SK-N-SH (cell line): ENCODE measurements at regions not wholly inside any gene's neighbourhood (a gene's known extent, or its start where the extent isn't known, plus 50 kb on each side); places are given as distances from the start of the nearest gene placed in this dataset.
"Not testable (repeated sequence)": the region's sequence is repeated elsewhere in the genome, so short reads cannot be mapped to it uniquely, and the experiment has no call there.

Experiments
- CTCF ChIA-PET: fragments of 300-600, 350-600 bp; formaldehyde crosslinking; extraction: SDS; loops from one replicate; lab custom pipeline; 2021; lab: Yijun Ruan, JAX
- POLR2A ChIA-PET: fragments of 350-600 bp; sonication (Branson Sonifier 250); formaldehyde crosslinking; extraction: SDS; loops from one replicate; lab custom pipeline; 2020; ENCODE audit warnings: antibody characterized with exemption, inconsistent platforms; lab: Yijun Ruan, JAX
- DNase-seq: peaks from one replicate; pipeline ENCODE4 v3.0.0; 2012
- H2AFZ ChIP-seq: fragments of 200-600 bp; sonication (generic); 2 replicates; pipeline ENCODE4 v1.8.1; 2016; ENCODE audit warnings: antibody characterized with exemption, mild to moderate bottlenecking, low read depth
- H3F3A ChIP-seq: fragments of 200-600 bp; sonication (generic); replicated peaks from 2 replicates; pipeline ENCODE3; 2016; ENCODE audit warnings: antibody characterized with exemption, mild to moderate bottlenecking; ENCODE audit not compliant: insufficient read depth
- H3K27ac ChIP-seq, 2 experiments: fragments of 200-500 bp in 1 of 2; fragments of 200-600 bp in 1 of 2; sonication (Bioruptor generic) in 1 of 2; sonication (generic), shearing (Covaris generic) in 1 of 2; 2 replicates each; pipeline versions ENCODE4 v1.5.1 to v1.6.1; 2014 to 2016; ENCODE audit warnings: low read depth in 2 of 2, inconsistent platforms in 1 of 2, low read length in 1 of 2, mild to moderate bottlenecking in 1 of 2, mixed read lengths in 1 of 2
- H3K27me3 ChIP-seq: fragments of 200-600 bp; sonication (generic), shearing (Covaris generic); 2 replicates; pipeline ENCODE4 v1.6.1; 2016; ENCODE audit warnings: mixed run types; ENCODE audit not compliant: insufficient read depth
- H3K36me3 ChIP-seq, 2 experiments: fragments of 200-500 bp in 1 of 2; fragments of 200-600 bp in 1 of 2; sonication (Bioruptor generic) in 1 of 2; sonication (generic) in 1 of 2; replicated peaks in 1 of 2; 2 replicates each; pipeline versions ENCODE3 to v1.5.1; 2014 to 2016; ENCODE audit warnings: low read length in 1 of 2, mild to moderate bottlenecking in 1 of 2; ENCODE audit not compliant: insufficient read depth in 2 of 2, control insufficient read depth in 1 of 2
- H3K4me1 ChIP-seq, 2 experiments: fragments of 200-500 bp in 1 of 2; fragments of 200-600 bp in 1 of 2; sonication (Bioruptor generic) in 1 of 2; sonication (generic), shearing (Covaris generic) in 1 of 2; 2 replicates each; pipeline versions ENCODE4 v1.5.1 to v1.6.1; 2014 to 2016; ENCODE audit warnings: low read depth in 1 of 2, low read length in 1 of 2, mixed run types in 1 of 2; ENCODE audit not compliant: insufficient read depth in 2 of 2, control insufficient read depth in 1 of 2
- H3K4me2 ChIP-seq: fragments of 200-600 bp; sonication (generic), shearing (Covaris generic); 2 replicates; pipeline ENCODE4 v1.6.1; 2017; ENCODE audit warnings: mixed run types
- H3K4me3 ChIP-seq, 2 experiments: fragments of 200-500 bp in 1 of 2; fragments of 200-600 bp in 1 of 2; sonication (Bioruptor generic) in 1 of 2; sonication (generic), shearing (Covaris generic) in 1 of 2; 2 replicates each; pipeline versions ENCODE4 v1.5.1 to v1.8.1; 2014 to 2016; ENCODE audit warnings: low read depth in 2 of 2, inconsistent platforms in 1 of 2, low read length in 1 of 2, mild to moderate bottlenecking in 1 of 2, mixed read lengths in 1 of 2, moderate library complexity in 1 of 2
- H3K79me2 ChIP-seq: fragments of 200-600 bp; sonication (generic); 2 replicates; pipeline ENCODE4 v1.8.1; 2017; ENCODE audit warnings: mild to moderate bottlenecking; ENCODE audit not compliant: insufficient read depth
- H3K9ac ChIP-seq: fragments of 200-600 bp; sonication (generic); 2 replicates; pipeline ENCODE4 v1.6.1; 2017; ENCODE audit warnings: mixed run types
- H3K9me2 ChIP-seq: fragments of 200-600 bp; sonication (generic); 2 replicates; pipeline ENCODE4 v1.6.1; 2017; ENCODE audit warnings: mixed run types
- H3K9me3 ChIP-seq: fragments of 200-600 bp; sonication (generic); 2 replicates; pipeline ENCODE4 v1.6.1; 2017; ENCODE audit warnings: mixed run types, mild to moderate bottlenecking, moderate library complexity
- H4K20me1 ChIP-seq: fragments of 200-600 bp; sonication (generic); 2 replicates; pipeline ENCODE4 v1.6.1; 2017; ENCODE audit warnings: mild to moderate bottlenecking, mixed run types; ENCODE audit not compliant: insufficient read depth
- ELF1 ChIP-seq: IDR thresholded peaks from 2 replicates; pipeline ENCODE4 v1.4.0; 2012
- EP300 ChIP-seq, 2 experiments: IDR thresholded peaks; 2 replicates each; pipeline versions ENCODE4 v1.4.0 to v1.6.1; 2012; ENCODE audit warnings: borderline replicate concordance in 1 of 2, low read depth in 1 of 2, low read length in 1 of 2
- FOXM1 ChIP-seq: IDR thresholded peaks from 2 replicates; pipeline ENCODE4 v1.4.0; 2012; ENCODE audit warnings: low read depth, mild to moderate bottlenecking
- GABPA ChIP-seq: IDR thresholded peaks from 2 replicates; pipeline ENCODE4 v1.4.0; 2012; ENCODE audit warnings: low read depth, mild to moderate bottlenecking
- GATA2 ChIP-seq: sonication (generic); formaldehyde crosslinking; IDR thresholded peaks from 2 replicates; pipeline ENCODE4 v1.5.0; 2020; ENCODE audit warnings: mild to moderate bottlenecking, missing genetic modification reagents
- IRF3 ChIP-seq: fragments of 150-350 bp; IDR thresholded peaks from 2 replicates; pipeline ENCODE4 v1.6.1; 2016; ENCODE audit warnings: mild to moderate bottlenecking, low read depth, low read length
- JUND ChIP-seq: IDR thresholded peaks from 2 replicates; pipeline ENCODE4 v1.4.0; 2012
- MAX ChIP-seq: IDR thresholded peaks from 2 replicates; pipeline ENCODE4 v1.4.0; 2012; ENCODE audit warnings: low read depth
- MEF2A ChIP-seq: IDR thresholded peaks from 2 replicates; pipeline ENCODE4 v1.4.0; 2012; ENCODE audit warnings: low read depth, borderline replicate concordance
- NFIC ChIP-seq: IDR thresholded peaks from 2 replicates; pipeline ENCODE4 v1.4.0; 2012; ENCODE audit warnings: borderline replicate concordance
- RCOR1 ChIP-seq: fragments of 150-350 bp; IDR thresholded peaks from 2 replicates; pipeline ENCODE4 v1.6.1; 2017; ENCODE audit warnings: antibody characterized with exemption, low read length
- SMC3 ChIP-seq: IDR thresholded peaks from 2 replicates; pipeline ENCODE4 v1.6.1; 2012; ENCODE audit warnings: low read depth, low read length, improper control_type of control experiment
- YY1 ChIP-seq: IDR thresholded peaks from 2 replicates; pipeline ENCODE4 v1.4.0; 2012; ENCODE audit warnings: low read depth, mild to moderate bottlenecking
- WGBS: methylation state at CpG from one replicate; pipeline ENCODE4 v1.1.6; 2017; ENCODE audit warnings: low lambda C conversion rate; 5-methylcytosine and 5-hydroxymethylcytosine counted together
- TF ChIP-seq, protein P1 (sequence below): fragments of 150-350 bp; IDR thresholded peaks from 2 replicates; pipeline ENCODE4 v1.6.1; 2017; ENCODE audit warnings: antibody characterized with exemption, low read length, low read depth, borderline replicate concordance
- TF ChIP-seq, protein P2 (sequence below): IDR thresholded peaks from 2 replicates; pipeline ENCODE4 v1.4.0; 2012; ENCODE audit warnings: low read depth, borderline replicate concordance
- TF ChIP-seq, protein P3 (sequence below): IDR thresholded peaks from 2 replicates; pipeline ENCODE4 v1.6.1; 2012; ENCODE audit warnings: mild to moderate bottlenecking, low read depth, low read length, moderate library complexity
- TF ChIP-seq, protein P4 (sequence below): fragments of 200-600 bp; sonication (generic); IDR thresholded peaks from 2 replicates; pipeline ENCODE4 v1.6.1; 2017; ENCODE audit warnings: antibody characterized with exemption, mild to moderate bottlenecking, moderate library complexity

DNA sequence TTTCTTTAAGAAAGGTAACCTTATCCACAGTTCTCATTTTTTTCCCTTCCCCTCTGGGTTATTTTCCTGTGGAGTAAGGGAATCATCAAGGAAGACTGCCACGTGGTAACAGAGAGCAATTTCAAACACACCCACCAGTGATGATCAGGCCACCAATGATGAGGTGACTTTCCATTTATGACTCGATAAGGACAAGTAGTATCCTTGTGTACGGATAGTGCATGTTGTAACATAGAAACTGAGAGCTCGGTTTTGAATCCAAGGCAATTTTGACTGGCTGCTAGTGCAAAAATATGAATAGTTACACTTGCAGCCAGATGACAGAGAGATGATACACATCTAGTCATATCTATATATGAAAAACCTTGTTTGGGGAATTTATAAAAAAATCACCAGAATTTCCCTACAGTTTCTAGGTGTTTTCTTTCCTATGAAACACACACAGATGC lies 143.6 kb upstream of the TCF4 start (continued):
- TF ChIP-seq, protein P1, sequence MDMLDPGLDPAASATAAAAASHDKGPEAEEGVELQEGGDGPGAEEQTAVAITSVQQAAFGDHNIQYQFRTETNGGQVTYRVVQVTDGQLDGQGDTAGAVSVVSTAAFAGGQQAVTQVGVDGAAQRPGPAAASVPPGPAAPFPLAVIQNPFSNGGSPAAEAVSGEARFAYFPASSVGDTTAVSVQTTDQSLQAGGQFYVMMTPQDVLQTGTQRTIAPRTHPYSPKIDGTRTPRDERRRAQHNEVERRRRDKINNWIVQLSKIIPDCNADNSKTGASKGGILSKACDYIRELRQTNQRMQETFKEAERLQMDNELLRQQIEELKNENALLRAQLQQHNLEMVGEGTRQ = no peak
- TF ChIP-seq JUND (no peak), RCOR1 (no peak), IRF3 (no peak), MEF2A (no peak), MAX (no peak), ELF1 (no peak), YY1 (no peak), GATA2 (CRISPR knock-in tag) (no peak), SMC3 (no peak), FOXM1 (no peak), NFIC (no peak)

DNA sequence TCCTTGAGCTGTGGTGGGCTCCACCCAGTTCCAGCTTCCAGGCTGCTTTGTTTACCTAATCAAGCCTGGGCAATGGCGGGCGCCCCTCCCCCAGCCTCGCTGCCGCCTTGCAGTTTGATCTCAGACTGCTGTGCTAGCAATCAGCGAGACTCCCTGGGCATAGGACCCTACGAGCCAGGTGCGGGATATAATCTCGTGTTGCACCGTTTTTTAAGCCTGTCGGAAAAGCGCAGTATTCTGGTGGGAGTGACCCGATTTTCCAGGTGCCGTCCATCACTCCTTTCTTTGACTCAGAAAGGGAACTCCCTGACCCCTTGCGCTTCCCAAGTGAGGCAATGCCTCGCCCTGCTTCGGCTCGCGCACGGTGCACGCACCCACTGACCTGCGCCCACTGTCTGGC lies 133.0 kb upstream of the TCF4 start:
- H3K9me2 ChIP-seq, H3K9ac ChIP-seq, H3K9me3 ChIP-seq, H3K27ac ChIP-seq, H3K4me2 ChIP-seq, CTCF ChIA-PET, H3K27me3 ChIP-seq, H3K4me1 ChIP-seq, H2AFZ ChIP-seq, H3K79me2 ChIP-seq, DNase-seq, H3K4me3 ChIP-seq, H4K20me1 ChIP-seq, H3K36me3 ChIP-seq, H3F3A ChIP-seq, POLR2A ChIA-PET: not testable (repeated sequence)
- WGBS = 80% methylated on average over 2 of the region's 21 CpGs

- ChIA-PET CTCF (interaction anchor here (0.6 to 1.3 kb wide), 2 partner anchors 9 to 103 kb away, joined by 3 read pairs; no protein-coding TSS in a partner anchor), POLR2A (no interaction called here)
- H3K9me3 ChIP-seq = peaks cover 5% of the 10 kb centered on the region
- H3K4me2 ChIP-seq = no peak overlapping the region
- TF ChIP-seq EP300 (IDR thresholded peaks at IDR 0.05; ENCODE audit: borderline replicate concordance in 1 of 2, low read depth in 1 of 2, low read length in 1 of 2) (no peak), MEF2A (no peak), GATA2 (CRISPR knock-in tag) (no peak), GABPA (no peak), ELF1 (no peak)
- TF ChIP-seq, protein P2, sequence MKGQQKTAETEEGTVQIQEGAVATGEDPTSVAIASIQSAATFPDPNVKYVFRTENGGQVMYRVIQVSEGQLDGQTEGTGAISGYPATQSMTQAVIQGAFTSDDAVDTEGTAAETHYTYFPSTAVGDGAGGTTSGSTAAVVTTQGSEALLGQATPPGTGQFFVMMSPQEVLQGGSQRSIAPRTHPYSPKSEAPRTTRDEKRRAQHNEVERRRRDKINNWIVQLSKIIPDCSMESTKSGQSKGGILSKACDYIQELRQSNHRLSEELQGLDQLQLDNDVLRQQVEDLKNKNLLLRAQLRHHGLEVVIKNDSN = no peak
- TF ChIP-seq, protein P3, sequence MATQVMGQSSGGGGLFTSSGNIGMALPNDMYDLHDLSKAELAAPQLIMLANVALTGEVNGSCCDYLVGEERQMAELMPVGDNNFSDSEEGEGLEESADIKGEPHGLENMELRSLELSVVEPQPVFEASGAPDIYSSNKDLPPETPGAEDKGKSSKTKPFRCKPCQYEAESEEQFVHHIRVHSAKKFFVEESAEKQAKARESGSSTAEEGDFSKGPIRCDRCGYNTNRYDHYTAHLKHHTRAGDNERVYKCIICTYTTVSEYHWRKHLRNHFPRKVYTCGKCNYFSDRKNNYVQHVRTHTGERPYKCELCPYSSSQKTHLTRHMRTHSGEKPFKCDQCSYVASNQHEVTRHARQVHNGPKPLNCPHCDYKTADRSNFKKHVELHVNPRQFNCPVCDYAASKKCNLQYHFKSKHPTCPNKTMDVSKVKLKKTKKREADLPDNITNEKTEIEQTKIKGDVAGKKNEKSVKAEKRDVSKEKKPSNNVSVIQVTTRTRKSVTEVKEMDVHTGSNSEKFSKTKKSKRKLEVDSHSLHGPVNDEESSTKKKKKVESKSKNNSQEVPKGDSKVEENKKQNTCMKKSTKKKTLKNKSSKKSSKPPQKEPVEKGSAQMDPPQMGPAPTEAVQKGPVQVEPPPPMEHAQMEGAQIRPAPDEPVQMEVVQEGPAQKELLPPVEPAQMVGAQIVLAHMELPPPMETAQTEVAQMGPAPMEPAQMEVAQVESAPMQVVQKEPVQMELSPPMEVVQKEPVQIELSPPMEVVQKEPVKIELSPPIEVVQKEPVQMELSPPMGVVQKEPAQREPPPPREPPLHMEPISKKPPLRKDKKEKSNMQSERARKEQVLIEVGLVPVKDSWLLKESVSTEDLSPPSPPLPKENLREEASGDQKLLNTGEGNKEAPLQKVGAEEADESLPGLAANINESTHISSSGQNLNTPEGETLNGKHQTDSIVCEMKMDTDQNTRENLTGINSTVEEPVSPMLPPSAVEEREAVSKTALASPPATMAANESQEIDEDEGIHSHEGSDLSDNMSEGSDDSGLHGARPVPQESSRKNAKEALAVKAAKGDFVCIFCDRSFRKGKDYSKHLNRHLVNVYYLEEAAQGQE = no peak
- TF ChIP-seq, protein P4, sequence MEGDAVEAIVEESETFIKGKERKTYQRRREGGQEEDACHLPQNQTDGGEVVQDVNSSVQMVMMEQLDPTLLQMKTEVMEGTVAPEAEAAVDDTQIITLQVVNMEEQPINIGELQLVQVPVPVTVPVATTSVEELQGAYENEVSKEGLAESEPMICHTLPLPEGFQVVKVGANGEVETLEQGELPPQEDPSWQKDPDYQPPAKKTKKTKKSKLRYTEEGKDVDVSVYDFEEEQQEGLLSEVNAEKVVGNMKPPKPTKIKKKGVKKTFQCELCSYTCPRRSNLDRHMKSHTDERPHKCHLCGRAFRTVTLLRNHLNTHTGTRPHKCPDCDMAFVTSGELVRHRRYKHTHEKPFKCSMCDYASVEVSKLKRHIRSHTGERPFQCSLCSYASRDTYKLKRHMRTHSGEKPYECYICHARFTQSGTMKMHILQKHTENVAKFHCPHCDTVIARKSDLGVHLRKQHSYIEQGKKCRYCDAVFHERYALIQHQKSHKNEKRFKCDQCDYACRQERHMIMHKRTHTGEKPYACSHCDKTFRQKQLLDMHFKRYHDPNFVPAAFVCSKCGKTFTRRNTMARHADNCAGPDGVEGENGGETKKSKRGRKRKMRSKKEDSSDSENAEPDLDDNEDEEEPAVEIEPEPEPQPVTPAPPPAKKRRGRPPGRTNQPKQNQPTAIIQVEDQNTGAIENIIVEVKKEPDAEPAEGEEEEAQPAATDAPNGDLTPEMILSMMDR = no peak
- no peak overlapping the region for H3K9ac ChIP-seq
- no peak overlapping the region for H2AFZ ChIP-seq
- DNase-seq = no peak
- no peak overlapping the region for H3K4me3 ChIP-seq
- no peak overlapping the region for H3K27ac ChIP-seq
- H3K36me3 ChIP-seq = no peaks in the 10 kb centered on the region
- H3K79me2 ChIP-seq = no peaks in the 10 kb centered on the region
- H3K9me2 ChIP-seq = no peaks in the 10 kb centered on the region
- H4K20me1 ChIP-seq = no peaks in the 10 kb centered on the region
- H3K27me3 ChIP-seq = no peaks in the 10 kb centered on the region
- no peaks in the 10 kb centered on the region for H3K4me1 ChIP-seq
- H3F3A ChIP-seq = no peaks in the 10 kb centered on the region
These were observed 125.7 kb upstream of the TCF4 start for GRCh38 chr18:55713707-55714106.
